Stimulated activated CD8-positive, alpha-beta memory T cell treated with anti-CD3 and anti-CD28 coated beads, Interleukin-7, amount 100 ng/mL, for 24 hours (primary cell): ENCODE measurements at regions not wholly inside any gene's neighbourhood (a gene's known extent, or its start where the extent isn't known, plus 50 kb on each side); places are given as distances from the start of the nearest gene placed in this dataset.
"Not testable (repeated sequence)": the region's sequence is repeated elsewhere in the genome, so short reads cannot be mapped to it uniquely, and the experiment has no call there.

ENCODE experiments used
- DNase-seq: peaks from one replicate; pipeline ENCODE4 v3.0.0-alpha.2; 2020; ENCODE audit warnings: low read depth

DNA sequence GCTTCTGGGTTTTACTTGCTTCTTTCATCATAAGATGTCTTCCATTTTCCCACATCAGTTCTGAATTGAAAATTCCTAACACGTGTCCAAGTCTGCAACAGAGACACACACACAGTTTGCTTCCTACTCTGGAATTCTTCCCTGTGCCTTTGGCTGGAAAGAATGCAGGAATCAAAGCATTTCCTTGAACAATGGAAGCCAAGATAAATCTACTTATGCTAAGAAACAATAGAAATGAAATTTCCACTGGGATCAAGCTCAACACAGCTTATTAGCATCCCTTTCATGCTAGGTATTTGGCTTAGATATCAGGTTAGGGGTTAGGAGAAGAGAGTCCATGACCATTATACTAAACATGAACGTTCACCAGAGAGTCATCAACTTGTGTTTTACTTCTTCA, 101.1 kb upstream of the SCAF8 start:
- DNase-seq = no peak

DNA sequence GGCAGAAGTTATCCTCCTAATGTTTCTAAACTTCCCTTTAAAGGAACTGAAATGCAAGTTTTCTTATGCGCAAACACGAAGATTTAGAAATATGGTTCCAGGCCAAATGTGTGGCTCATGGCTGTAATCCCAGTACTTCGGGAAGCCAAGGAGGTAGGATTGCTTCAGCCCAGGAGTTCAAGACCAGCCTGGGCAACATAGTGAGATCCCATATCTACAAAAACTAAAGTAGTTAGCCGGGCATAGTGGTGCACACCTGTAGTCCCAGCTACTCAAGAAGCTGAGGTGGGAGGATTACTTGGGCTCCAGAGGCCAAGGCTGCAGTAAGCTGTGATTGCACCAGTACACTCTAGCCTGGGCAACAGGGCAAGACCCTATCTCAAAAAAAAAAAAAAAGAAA, 95.8 kb upstream of the SCAF8 start:
- DNase-seq = no peak

DNA sequence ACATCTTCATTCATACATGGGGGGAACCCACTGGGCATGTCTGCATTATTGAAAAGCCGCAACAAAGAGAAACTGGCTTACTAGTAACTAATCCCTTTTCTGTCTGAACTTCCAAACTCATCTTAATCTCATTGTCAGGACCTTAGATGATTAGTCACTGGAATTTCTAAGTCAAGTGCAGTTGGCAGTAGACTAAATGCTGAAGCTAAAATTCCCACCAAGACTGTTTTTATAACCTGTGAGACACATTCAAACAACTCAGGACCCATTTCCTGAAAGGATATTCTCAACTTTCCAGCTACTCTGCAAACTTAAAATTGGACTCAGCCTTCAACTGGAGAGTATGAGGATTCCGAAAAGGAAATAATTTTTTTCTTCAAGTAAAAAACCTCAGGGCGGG, 94.8 kb upstream of the SCAF8 start:
- no peak for DNase-seq

- DNase-seq = not testable (repeated sequence)
These were observed 94.0 kb upstream of the SCAF8 start for GRCh38 chr6:154639196-154639595.

- no peak for DNase-seq
These were observed 84.9 kb upstream of the SCAF8 start for GRCh38 chr6:154648188-154648887.

DNA sequence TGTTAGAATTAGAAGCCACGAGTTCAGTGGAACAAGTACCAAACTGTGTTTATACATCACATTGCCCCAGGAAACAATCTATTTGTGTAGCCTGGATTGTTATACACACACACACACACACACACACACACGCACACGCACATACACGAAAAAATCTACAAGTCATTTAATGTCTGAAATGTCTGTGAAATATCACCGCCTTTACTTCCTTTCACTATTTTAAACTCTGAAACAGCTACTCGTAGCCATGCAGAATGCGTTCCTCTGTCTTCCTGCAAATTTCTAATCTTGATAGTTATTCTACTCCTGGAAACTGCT, 84.4 kb upstream of the SCAF8 start:
- no peak for DNase-seq

GRCh38 chr6:154649721-154650120, 83.5 kb upstream of the SCAF8 start:
- no peak for DNase-seq

DNA sequence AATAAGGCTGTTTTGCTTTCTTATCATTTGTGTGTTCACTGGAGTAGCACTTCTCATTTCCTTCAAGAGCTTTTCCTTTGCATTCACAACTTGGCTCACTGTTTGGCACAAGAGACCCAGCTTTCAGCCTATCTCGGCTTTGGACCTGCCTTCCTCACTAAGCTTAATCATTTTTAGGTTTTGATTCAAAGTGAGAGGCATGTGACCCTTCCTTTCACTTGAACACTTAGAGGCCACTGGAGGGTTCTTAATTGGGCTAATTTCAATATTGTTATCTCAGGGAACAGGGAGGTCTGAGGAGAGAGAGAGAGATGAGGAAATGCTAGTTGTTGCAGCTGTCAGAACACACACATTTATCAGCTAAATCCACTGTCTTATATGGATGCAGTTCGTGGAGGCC, 82.9 kb upstream of the SCAF8 start:
- no peak for DNase-seq

GRCh38 chr6:154651656-154652055, 81.6 kb upstream of the SCAF8 start:
- DNase-seq = no peak

GRCh38 chr6:154653385-154653784, 79.8 kb upstream of the SCAF8 start:
- no peak for DNase-seq

GRCh38 chr6:154653853-154654252, 79.4 kb upstream of the SCAF8 start:
- no peak for DNase-seq

- no peak for DNase-seq
These were observed 76.6 kb upstream of the SCAF8 start for GRCh38 chr6:154656660-154657059.

DNA sequence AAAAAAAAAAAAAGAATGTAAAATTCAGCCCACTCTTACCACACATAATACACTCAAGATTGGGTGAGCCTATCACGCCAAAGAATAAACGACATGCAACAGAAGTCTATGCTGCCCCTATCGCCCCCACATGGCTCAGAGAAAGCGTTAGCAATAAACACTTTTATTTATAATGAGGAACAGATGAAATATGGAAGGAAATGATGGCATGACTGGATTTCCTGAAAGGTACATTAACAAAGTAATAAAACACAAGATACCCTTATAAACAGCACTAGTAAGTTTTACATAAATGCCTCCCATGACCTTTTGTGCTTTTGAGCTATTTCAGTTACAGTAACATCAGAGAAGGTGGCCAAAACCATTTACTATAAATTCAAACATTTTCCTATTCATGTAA, 71.4 kb upstream of the SCAF8 start:
- no peak for DNase-seq

DNA sequence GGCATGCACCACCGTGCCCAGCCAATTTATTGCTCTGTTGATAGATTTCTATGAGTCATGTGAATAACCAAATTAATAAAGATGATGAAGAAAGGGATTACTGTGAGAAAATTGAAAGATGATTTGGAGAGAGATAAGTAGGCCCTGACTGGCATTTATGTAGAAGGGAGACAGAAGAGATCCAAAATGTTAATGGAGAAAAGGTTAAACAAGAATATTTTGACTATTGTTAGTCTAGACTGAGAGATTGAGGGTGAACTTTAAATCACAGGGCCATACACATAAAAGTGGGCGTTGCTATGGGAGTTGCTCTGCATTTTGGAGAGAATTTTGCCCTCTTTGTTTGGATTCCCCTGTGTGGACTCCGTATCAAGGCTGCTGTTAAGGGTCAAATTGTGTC, 68.9 kb upstream of the SCAF8 start:
- no peak for DNase-seq

GRCh38 chr6:154668156-154668555, 65.1 kb upstream of the SCAF8 start:
- DNase-seq = no peak

- DNase-seq = no peak
These were observed 61.1 kb upstream of the SCAF8 start for GRCh38 chr6:154672086-154672485.

DNA sequence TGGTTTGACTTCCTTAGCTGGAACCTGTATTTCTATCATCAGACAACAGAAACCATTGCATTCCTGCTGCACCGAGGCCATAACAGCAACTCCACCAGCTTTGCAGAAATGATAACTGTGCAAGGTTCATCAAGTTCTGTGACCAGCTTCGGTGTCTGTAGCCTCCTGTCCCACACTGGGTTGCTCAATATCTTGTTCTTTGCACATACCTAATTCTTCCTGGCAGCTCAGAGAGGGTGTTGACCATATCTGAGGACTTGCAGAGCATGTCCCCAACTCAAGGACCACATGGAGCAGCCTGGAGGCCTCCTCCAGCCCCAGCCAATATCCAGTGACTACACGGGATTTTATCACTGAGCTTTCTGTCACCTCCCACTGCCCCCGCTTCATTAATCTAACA, 59.3 kb upstream of the SCAF8 start:
- DNase-seq = no peak

GRCh38 chr6:154675602-154676088, 57.6 kb upstream of the SCAF8 start:
- peak; percentile 63 for DNase-seq

DNA sequence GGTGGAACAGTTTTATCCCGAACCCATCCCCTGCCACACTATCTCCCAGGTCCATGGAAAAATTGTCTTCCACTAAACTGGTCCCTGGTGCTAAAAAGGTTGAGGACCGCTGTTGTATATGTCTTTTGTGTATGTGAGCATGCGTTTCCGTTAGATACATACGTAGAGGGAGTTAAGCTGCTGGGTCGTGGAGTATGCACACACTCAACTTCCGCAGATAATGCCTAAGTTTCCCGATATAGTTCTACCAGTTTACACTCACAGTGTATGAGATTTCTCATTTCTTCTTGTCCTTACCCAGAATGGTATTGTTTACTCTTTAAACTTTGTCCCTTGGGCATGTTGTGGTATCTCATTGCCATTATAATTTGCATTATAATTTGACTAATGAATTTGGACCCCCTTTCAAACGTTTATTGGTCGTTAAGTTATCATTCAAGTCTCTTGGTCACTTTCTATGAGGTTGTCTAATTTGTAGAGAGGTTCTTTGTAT, 50.5 kb upstream of the SCAF8 start:
- DNase-seq = no peak
